Stimulated activated CD8-positive, alpha-beta memory T cell treated with anti-CD3 and anti-CD28 coated beads, Interleukin-15, amount 100 ng/mL, for 1 hour (primary cell): ENCODE measurements at regions not wholly inside any gene's neighbourhood (a gene's known extent, or its start where the extent isn't known, plus 50 kb on each side); places are given as distances from the start of the nearest gene placed in this dataset.

Experiments used
- DNase-seq: peaks from one replicate; pipeline ENCODE4 v3.0.0-alpha.2; 2020; ENCODE audit warnings: low read depth

DNA sequence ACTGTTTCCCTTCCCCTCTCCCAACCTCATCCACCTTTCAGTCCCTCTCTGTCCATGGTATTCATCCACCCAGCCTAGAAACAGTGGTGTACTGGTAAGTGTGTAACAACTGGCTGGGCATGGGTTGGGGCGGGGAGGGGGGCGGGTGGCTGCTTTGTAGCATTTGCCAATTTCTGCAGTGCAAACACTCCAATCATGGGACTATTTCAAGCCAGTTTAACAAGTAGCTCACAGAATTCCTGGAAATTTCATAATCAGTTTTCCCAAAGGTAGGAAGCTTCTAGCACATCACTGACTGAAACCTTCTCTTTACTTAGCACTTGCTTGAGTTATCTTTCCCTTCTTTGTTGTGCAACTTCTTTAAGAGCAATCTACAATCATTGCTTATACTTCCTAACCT lies 100.8 kb upstream of the WASF3 start:
- DNase-seq = no peak

DNA sequence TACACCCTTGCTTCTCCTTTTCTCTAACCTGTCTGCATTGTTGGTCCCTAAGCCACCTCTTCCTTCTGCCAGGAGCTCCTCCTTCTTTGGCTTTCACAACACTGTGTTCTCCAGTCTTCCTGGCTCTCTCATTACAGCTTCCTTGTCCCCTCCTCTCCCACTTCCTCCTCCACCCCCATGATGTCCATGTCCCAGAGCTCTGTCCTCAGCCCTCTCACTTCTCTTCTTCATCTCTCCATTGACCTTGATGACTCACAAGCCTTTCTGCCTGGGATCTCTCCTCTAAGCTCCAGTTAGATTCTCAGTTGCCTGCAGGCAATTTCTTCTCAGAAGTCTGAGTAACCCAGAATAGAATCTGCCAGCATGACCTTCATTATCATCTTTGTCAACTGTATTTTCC lies 100.3 kb upstream of the WASF3 start:
- DNase-seq = no peak

DNA sequence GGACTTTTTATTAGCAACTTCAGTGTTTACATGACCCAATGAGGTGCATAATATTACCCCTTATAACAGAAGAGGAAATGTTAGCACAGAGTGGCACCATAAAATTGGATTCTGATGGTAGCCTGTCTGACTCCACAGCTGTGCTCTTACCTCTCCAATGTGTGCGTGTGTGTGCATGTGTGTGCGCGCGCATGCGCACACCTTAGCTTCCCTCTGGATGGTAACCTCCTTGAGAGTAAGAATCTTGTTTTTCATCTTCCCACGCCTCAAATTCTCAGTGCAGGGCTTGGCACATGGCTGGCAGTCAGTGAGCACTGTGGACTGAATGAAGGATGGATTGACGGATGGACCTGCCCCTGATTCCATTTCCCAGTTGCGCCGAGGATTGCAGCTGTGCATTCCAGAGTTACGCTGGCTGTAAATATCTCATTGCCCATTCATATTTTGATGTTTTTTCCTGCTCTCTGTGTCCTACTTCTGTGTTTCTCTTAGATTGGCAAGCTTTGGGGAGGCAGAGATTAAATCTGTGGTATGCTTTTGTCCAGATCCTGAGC lies 99.2 kb upstream of the WASF3 start:
- DNase-seq = no peak

- no peak for DNase-seq
Observed at GRCh38 chr13:26459276-26460131, 98.0 kb upstream of the WASF3 start.

DNA sequence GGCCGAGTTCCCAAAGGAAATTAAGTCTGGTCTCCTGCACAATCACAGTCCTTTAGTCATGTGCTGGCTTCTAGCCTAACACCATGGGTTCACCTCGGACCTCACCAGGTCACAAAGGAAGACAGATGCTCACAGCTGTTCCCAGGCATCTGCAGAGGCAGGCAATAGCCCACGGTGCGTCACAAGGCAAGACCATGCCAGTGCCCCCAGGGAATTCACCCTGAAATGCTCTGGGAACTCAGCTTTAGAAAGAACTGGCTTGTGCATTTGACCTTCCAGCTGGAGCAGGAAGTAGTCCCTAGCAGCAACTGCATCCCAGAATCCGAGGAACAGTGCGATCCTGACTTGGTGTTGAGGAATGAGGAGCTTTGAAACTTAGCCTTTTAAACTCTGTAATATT lies 96.8 kb upstream of the WASF3 start:
- DNase-seq = no peak

GRCh38 chr13:26463296-26463695 lies 94.2 kb upstream of the WASF3 start:
- DNase-seq = no peak

- no peak for DNase-seq
Observed at GRCh38 chr13:26463848-26464247, 93.6 kb upstream of the WASF3 start.

- DNase-seq = no peak
Observed at GRCh38 chr13:26465514-26465913, 92.0 kb upstream of the WASF3 start.

DNA sequence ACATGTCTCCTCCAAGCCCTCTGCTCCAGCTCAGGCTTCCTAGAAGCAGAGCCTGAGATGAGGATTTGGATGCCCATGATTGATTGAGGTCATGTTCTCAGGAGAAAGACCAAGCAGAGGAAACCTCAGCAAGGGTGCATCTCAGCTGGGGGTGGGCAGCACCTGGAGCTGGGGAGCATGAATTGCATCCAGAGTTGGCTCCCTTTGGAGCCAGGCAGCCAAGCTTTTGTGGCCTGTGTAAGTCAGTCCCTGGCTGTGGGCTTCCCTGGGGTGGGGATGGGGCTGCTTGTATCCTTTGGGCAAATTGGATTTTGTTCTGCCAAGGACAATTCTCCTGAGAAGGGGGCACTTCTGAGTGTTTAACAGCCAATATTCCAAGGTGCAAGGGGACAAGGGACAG lies 91.5 kb upstream of the WASF3 start:
- no peak for DNase-seq

GRCh38 chr13:26468265-26468801 lies 89.2 kb upstream of the WASF3 start:
- no peak for DNase-seq

DNA sequence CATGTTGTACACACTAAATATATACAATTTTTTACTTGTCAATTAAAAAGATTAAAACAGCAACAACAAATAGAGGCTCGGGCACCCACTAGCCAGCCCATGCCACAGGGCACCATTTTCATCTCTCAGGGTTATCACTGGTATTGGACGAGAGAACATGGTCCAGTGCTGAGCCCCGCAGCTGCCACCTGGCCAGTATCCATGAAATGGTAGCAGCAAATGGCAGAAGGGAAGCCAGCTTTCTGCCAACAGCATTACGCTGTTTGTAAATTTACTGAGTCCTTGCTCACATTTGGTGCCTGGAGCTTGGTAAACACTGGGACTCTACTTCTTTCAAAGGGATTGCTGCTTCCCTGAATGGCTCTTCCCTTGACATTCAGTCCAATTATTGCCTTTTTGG lies 87.9 kb upstream of the WASF3 start:
- no peak for DNase-seq

DNA sequence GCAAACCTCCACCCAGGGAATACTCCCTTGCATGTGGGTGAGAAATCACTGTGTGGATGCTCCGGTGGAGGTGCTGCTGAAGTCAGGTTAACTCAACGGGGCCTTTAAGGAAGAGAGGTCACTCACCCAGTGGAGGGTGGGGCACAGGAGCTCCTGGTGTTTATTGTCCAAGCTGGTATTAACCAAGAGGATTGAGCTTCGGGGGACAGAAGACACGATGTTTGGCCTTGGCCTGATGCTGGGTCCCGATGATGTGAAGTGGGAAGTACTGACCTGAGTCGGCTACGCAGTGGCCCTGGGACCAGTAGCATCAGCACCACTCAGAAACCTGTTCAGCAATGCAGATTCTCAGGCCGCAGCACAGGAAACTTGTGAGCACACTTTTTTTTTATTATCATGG lies 85.7 kb upstream of the WASF3 start:
- DNase-seq = no peak

GRCh38 chr13:26473571-26474230 lies 83.8 kb upstream of the WASF3 start:
- no peak for DNase-seq

DNA sequence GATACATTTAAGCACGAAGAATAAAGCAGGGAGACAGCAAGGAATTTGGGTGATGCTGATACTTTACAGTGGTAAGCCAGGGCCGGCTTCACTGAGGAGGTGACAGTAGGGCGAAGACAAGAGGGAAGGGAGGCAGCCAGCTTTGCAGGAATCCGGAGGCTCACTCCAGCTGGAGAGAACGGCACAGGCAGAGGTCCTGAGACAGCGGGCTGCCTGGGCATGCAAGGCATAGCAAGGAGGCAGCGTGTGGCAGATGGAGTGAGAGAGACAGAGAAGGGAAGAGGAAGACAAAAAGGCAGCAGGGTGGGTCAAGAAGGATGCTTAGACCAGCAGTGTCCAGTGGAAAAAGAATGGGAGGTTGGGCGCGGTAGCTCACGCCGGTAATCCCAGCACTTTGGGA lies 83.2 kb upstream of the WASF3 start:
- no peak for DNase-seq

GRCh38 chr13:26475176-26476110 lies 82.0 kb upstream of the WASF3 start:
- DNase-seq = no peak

DNA sequence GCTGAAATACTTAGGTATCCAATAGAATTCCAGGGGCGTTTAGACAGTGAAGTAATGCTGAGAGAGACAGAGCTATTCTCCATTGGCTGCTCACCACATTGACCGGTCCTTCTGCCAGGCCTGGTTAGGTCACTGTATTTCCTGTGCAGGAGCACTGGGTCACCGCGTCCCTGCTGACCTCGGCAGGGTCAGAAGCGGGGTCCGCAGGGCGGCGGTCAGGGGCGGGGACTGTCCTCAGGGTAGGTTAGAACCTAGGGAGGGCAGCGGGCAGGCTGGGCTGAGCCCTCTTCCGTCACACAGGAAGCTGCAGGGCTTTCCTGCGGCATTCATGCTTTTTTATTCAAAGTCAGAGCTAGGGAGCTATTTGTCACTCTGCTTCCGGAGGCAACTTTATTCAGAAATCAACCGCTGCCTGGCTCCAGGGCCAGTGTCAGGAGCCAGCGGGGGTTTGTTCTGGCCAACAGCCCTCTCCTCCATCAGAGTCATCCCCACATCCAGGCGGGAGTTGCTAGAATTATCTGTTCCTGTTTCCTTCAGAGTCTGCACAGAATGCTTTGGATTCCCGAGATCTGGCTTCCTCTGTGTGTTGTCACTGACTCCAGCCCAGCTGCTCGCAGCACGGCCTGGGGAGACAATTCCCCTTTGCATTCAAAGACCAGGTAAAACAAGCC lies 81.2 kb upstream of the WASF3 start:
- DNase-seq = no peak

DNA sequence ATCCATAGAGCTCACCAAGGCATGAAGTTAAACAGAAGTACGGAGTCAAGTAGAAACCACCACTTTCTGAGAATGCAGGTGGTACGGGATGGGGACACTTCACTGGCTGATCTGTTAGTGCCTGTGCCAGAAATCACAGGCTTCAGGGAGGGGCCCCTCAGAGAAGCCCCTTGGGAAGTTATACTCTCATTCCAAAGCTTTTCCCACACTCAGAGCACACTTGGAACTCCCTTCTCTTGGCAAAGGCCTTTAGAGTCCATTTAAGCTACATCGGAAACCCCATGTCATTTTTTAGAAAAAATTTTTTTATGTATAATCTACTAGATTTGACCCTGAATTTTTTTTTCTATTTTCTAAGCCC lies 80.7 kb upstream of the WASF3 start:
- DNase-seq = no peak

- DNase-seq = no peak
Observed at GRCh38 chr13:26477681-26478080, 79.8 kb upstream of the WASF3 start.

GRCh38 chr13:26480246-26480855 lies 77.1 kb upstream of the WASF3 start:
- no peak for DNase-seq

- peak; percentile 30 for DNase-seq
Observed at GRCh38 chr13:26482451-26483197, 74.9 kb upstream of the WASF3 start.
